HG03457 (cell line): ENCODE measurements at regions not wholly inside any gene's neighbourhood (a gene's known extent, or its start where the extent isn't known, plus 50 kb on each side); places are given as distances from the start of the nearest gene placed in this dataset.
"Not testable (repeated sequence)": the region's sequence is repeated elsewhere in the genome, so short reads cannot be mapped to it uniquely, and the experiment has no call there.

Experiments
- ATAC-seq: cut with Tn5 transposase; IDR thresholded peaks from one replicate; pipeline ENCODE4 v1.9.1; 2021; ENCODE audit warnings: moderate number of reproducible peaks; ENCODE audit not compliant: unreplicated experiment

DNA sequence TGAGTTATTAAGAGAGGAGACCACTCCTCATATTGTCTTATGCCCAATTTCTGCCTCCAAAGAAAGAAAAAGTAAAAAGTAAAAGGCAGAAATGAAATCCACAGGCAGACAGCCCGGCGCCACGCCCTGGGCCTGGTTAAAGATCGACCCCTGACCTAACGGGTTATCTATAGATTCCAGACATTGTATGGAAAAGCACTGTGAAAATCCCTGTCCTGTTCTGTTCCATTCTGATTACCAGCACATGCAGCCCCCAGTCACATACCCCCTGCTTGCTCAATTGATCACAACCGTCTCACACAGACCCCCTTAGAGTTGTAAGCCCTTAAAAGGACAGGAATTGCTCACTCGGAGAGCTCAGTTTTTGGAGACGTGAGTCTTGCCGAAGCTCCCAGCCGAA lies 1086.6 kb upstream of the INTU start:
- not testable (repeated sequence) for ATAC-seq

DNA sequence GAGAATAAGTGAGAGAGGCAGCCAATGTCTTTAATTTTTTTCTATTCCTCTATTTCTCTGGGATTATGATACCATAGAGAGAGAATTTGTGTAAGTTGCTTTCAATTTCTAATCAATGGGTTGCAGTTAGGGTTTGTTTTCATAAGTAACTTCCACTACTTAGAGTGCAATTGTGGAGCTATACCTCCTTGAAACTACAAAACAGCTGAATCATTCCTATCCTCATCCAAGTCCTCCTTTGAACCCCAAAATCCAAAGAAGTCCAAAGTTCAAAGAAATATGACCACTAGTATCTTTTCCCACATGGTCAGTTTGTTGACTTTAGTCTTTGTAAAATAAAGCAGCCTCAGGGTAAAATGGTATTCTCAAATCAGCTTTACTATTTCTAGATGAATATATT lies 1085.4 kb upstream of the INTU start:
- no peak for ATAC-seq

DNA sequence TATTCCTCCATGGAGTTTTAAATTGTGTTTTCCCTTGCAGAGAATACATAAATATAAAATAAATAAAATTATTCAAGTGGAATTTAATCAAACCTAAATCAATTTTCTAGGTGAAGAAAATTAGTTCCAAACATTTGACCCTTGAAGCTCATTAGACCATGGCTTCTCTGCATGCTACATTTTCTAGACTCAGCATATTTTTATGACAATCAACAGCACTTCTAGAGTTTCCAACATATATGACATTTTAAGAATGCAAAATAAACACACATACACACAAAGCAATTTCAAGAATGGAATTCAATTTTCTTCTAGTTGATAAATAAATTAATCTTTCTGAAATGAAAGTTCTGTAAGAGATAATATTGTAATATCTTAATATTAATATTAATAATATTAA lies 1083.9 kb upstream of the INTU start:
- no peak for ATAC-seq

GRCh38 chr4:126552321-126552720 lies 1080.4 kb upstream of the INTU start:
- no peak for ATAC-seq

- no peak for ATAC-seq
These were observed 1079.5 kb upstream of the INTU start for GRCh38 chr4:126553248-126553647.

DNA sequence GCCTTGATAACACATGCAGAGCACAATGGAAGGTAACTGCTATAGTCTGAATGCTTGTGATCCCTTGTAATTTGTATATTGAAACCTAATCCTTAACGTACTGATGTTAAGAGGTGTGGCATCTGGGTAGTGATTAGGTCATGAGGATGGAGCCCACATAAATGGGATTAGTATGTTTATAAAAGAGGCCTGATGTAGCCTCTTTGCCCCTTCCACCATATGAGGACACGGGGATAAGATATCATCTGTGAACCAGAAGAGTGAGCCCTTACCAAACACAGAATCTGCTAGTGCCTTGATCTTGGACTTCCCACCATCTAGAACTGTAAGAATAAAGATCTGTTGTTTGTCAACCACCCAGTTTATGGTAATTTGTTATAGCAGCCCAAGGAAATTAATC lies 1074.2 kb upstream of the INTU start:
- ATAC-seq = no peak

DNA sequence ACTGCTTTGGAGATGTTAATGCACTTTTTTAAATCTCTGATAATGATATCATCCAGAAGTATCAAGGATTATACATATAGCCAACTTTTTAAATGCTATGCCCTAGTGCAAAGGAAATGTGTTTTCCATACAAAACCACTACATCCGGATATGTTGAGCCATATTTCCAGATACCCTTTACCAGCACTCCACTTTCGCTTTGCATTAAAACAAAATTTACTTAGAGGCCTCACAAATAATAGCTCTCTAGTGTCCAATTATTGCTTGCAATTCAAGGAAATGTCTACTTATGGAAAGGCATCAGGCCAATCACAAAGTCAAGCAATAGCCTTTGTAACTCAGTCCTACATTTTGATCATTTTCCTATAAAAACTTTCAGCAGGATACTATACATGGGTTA lies 1072.8 kb upstream of the INTU start:
- no peak for ATAC-seq

- no peak for ATAC-seq
These were observed 1072.0 kb upstream of the INTU start for GRCh38 chr4:126560794-126561193.

GRCh38 chr4:126563389-126563788 lies 1069.4 kb upstream of the INTU start:
- ATAC-seq = no peak

- no peak for ATAC-seq
These were observed 1068.4 kb upstream of the INTU start for GRCh38 chr4:126564283-126564854.

DNA sequence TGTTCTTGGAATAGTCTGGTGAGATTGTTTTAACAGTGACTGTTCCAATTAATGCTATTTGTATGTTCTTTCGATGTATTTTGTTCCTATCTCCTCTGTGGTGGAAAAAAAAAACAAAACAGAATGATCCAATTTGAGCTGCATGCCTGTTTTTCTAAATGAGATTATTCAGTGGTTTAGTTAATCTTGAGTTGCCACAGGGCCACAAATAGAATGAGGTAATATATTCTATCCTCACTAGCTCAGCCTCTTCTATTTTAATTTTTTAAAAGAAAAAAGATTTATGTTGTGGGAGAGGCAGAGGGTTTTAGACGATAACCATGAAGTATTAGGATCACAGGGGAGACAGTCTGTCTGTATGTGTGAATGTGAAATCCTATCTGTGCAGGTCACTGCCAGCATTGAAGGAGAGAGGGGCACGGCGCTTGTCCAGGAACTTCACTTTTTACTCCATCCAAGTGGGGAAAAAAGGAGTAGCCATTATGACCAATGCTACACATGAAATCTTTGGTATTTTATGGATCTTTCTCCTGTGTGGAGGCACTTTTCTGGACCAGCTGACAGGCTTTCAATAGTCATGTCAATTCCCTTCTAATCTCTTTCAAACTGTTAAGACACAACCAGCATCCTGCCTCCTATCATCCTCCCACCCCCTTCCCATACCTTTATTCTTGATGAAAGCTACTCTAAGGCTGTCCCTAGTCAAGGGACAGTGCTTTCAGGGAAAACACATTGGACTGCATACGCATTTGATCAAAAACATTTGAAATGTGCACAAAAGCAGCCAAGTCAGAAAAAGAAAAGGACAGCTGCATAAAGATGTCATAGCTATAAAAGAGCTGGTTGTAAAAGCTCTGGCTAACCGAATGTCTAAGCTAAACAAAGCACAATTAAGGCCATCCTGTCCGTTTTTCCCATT lies 1063.8 kb upstream of the INTU start:
- no peak for ATAC-seq

GRCh38 chr4:126572264-126572663 lies 1060.5 kb upstream of the INTU start:
- ATAC-seq = no peak

- no peak for ATAC-seq
These were observed 1050.0 kb upstream of the INTU start for GRCh38 chr4:126582737-126583136.

DNA sequence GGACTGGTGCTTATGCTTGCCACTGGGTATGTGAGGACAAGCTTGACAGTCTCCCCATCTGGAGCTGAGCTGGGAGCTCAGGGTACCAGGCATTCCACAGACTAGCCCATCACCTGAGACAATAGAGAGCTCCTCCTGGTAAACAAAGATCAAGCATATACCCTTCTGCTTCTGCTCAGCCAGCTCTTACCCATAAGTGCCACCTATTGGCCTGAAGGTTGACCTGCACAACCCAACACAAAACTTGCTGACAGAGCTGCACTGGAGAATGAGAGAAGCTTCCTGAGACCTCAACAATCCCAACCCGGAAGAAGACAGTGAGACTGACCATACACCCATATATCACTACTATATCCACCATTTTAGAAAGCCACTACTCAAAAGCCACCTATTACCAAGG lies 1049.2 kb upstream of the INTU start:
- no peak for ATAC-seq

GRCh38 chr4:126591583-126591982 lies 1041.2 kb upstream of the INTU start:
- ATAC-seq = no peak

GRCh38 chr4:126592088-126592487 lies 1040.7 kb upstream of the INTU start:
- ATAC-seq = no peak

DNA sequence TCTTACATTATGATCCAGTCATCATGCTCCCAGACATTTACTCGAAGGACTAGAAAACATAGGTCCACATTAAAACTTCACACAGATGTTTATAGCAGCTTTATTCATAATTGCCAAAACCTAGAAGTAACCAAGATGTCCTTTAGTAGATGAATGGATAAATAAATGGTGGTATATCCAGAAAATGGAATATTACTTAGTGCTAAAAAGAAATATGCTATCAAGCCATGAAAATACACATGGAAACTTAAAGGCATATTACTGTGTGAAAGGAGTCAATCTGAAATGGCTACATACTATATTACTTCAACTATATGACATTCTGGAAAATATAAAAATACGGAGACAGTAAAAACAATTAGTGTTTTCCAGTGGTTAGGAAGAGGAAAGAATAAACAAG lies 1039.1 kb upstream of the INTU start:
- ATAC-seq = no peak

DNA sequence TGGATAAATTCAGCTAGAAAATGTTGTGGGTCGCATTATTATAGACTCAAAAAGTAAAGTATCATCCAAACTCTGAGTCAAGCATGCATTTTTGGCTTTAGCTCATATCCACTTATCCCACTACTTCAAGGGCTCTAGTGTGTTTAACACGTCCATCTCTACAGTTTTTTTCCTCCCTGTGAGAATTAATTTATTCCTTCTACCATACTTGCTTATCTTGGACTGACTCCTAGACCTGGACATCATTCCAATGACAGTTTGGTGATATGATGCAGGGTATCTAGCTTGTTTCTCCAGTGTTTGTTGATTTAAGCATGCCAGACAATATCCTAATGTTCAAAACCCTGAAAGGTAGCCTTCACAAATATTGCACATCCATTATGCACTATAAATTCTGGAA lies 1037.1 kb upstream of the INTU start:
- no peak for ATAC-seq

DNA sequence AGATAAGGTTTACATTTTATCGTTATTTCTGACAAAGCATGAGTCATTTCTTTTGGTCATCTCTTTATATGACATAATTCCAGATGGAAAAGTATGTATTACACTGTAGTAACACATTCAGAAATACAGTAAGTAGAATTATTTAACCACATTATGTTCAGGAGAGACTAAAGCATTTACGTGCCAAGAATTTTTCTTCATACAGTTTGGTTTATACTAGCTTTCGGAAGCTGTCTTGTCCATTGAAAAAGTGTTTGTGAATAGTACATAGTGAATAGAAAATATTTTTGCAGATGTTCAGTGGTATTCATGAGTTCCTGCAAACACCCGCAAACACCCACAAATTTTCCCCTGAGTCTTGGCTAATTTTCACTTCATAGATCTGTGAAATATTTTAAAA lies 1033.0 kb upstream of the INTU start:
- no peak for ATAC-seq

- no peak for ATAC-seq
These were observed 1029.5 kb upstream of the INTU start for GRCh38 chr4:126603210-126603609.

- ATAC-seq = no peak
These were observed 1028.9 kb upstream of the INTU start for GRCh38 chr4:126603825-126604224.

- no peak for ATAC-seq
These were observed 1028.4 kb upstream of the INTU start for GRCh38 chr4:126604268-126604867.
